ENCODE measurements at regions not wholly inside any gene's neighbourhood (a gene's known extent, or its start where the extent isn't known, plus 50 kb on each side); places are given as distances from the start of the nearest gene placed in this dataset.

GRCh38 chr1:216788671-216789070, 65.4 kb upstream of the ESRRG start:
- no peak for TF ChIP-seq CTCF (conservative IDR thresholded peaks at IDR 0.05 in 1 of 2, IDR thresholded peaks at IDR 0.05 in 1 of 2; ENCODE audit: low read depth in 1 of 2, low read length in 2 of 2)
- TF ChIP-seq EZH2 (IDR thresholded peaks at IDR 0.05; ENCODE audit: low read length, missing control alignments), result no peak

Measured in fibroblast of lung (primary cell).